Stimulated activated CD8-positive, alpha-beta memory T cell treated with anti-CD3 and anti-CD28 coated beads, Interleukin-7, amount 100 ng/mL, for 48 hours (primary cell): ENCODE measurements at regions not wholly inside any gene's neighbourhood (a gene's known extent, or its start where the extent isn't known, plus 50 kb on each side); places are given as distances from the start of the nearest gene placed in this dataset.

Experiments used
- DNase-seq, 2 donors: peaks; one replicate each; pipeline ENCODE4 v3.0.0-alpha.2; 2020; ENCODE audit warnings: low read depth in 1 of 2; ENCODE audit errors: extremely low read depth in 1 of 2

DNA sequence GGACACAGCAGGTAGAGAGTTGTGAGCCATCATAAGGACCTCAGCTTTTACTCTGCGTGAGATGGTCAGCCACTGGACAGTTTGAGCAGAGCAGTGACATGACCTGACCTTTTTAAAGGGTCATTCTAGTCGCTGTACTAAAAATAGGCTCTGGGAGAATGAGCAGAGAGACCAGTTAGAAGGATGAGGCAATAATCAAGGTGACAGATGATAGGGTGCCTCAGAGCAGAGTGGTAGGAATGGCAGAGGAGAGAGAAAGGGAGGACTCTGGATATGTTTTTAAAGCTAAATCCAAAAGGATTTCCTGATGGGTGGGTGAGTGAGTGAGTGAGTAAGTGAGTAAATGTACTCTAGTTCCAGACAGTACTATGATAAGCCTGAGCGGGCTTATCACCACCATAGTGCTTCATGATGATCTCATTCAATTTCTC lies 83.6 kb upstream of the ARHGAP5 start:
- no peak for DNase-seq

DNA sequence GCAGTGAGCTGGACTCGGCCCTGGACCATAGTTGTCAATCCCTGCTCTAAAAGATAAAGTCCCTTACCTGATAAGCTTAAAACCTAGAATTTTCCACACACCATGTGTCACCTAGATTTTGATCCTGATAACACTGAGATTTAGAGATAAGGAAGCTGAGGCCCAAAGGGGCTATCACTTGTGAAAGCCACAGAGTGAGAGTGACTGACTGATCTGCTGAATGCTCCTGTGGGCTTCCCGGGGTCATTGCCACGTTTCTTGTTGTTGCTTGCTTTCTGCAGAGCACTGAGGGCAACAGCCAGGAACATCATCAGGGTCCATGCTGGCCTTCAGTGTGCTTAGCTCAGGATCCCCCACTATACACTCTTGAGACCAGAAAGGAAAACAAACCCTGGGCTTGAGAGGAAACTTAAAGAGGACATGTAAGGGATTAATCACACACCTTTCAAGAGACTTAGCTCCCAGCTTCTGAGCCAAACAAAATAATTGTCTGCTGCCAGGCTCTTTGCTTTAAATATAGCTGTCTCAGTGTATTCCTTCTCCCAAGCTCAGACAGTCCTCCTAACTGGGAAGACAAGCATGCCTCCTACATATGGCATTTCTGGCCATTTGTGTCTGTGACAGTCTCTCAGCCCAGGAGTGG lies 82.6 kb upstream of the ARHGAP5 start:
- DNase-seq = no peak

DNA sequence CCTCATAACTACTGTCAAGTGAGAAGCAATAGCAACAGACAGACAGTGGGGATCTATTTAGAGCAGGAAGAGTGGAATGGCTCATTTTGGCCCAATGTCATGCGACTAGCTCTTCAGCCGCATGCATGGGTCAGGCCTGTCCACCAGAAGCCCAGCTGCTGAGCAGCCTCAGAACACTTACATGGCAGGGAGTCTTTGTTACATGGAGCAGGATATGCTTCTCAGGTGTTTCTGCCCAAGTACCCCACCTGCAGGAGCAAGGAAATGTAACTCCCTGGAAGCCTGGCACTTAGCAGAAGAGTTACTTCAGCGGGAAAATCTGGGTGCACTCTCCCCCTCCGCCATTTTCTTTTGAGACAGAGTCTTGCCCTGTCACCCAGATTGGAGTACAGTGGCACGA lies 73.5 kb upstream of the ARHGAP5 start:
- no peak for DNase-seq

DNA sequence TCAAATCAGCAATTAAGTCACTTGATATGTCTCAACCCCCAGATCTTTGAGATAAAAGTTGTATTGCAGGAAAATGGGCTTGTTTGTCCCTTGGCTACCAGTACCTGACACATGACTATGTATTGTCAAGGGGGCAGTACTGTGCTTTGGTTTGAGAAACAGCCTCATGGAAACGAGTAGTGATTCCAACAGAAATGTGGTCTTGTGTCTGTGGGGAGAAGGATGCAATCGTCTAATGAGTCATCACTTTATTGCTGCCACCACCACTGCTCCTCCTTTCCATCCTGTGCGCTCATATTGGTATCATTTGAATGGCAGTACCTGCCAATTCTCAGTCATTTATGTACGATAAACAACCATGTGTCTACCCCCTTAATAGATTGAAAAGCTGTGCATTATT lies 72.8 kb upstream of the ARHGAP5 start:
- DNase-seq = no peak

DNA sequence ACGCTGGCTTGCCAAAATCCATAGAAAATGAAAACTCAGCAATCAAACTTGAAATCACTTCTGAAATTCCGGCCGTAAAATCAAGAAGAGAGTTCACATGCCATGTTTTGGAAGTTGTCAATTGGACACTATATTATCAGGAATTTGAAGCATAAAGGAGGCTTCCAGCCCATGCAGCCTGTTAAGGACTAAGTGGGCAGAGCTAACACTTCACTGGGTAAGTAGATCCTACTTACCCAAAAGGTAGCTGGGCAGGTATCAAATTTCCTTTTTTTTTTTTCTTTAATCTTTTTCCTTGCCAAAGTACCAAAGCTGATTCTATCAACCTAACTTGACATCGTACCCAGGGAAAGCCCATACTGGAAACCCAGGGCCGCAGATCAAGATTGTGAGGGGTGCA lies 71.5 kb upstream of the ARHGAP5 start:
- no peak for DNase-seq

DNA sequence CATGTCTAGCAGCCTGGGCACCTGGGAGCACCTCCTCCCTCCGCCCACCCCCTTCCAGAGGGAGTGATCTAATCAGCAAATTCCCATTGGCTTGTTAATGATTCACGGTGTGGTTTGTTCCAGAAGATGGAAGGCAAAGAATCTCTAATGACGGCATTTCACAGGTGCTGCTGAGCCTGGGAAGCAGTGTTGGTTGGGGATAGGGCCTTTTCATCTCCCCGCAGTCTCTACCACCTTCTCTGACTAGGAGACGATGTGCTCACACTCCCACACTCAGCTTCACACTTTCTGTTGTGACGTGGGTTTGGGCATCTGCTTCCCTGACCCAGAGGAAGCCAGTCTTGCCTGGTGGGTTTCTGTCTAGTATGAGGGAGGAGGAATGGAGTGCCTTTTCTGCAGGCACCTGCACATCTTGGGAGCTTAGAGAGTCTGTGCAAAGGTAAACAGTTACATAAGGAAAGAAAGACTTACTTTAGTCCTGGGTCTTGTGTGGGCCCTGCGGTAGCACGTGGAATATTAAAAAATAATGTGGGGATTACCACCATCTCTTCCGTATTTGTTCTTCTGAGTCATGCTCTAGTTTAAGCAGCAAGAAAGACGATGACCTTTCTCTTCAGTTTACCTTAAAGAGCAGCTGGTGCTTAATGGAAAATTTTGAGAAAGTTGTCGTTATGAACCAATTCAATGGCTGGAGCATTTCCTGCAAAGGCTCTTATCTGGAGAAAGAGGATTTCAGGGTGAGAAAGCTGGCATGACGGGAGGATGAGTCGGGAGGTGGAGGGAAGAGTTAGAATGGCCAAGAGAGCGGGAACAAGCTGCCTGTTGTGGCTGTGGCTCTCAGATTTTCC lies 70.6 kb upstream of the ARHGAP5 start:
- no peak for DNase-seq

DNA sequence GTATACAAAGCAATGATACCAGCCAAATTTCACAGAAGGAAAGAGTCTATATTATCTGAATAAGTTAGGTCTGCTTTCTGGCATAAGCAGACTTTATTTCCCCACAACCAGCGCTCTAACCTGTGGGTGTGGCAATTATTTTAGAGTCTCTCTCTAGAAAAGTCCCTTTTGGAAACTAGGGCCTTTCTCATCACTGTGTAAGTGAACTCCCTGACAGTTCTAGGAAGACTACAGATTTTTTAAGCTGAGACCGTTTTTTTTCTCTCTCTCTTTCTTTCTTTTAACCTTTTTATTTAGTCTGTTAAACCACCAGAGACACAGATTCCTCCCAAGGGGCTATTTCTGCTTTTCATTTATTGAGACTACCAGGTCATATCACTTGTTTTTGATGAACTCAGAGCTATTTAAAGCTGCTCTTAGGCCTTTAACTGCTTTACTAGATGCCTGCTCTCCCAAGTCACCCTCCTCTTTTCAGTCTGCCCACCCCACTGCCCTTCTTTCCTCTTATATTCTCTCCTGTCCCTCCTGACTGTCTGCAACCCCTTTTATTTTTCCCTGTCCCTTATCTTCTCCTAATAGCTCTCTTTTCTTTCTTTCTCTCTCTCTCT lies 69.2 kb upstream of the ARHGAP5 start:
- no peak for DNase-seq

DNA sequence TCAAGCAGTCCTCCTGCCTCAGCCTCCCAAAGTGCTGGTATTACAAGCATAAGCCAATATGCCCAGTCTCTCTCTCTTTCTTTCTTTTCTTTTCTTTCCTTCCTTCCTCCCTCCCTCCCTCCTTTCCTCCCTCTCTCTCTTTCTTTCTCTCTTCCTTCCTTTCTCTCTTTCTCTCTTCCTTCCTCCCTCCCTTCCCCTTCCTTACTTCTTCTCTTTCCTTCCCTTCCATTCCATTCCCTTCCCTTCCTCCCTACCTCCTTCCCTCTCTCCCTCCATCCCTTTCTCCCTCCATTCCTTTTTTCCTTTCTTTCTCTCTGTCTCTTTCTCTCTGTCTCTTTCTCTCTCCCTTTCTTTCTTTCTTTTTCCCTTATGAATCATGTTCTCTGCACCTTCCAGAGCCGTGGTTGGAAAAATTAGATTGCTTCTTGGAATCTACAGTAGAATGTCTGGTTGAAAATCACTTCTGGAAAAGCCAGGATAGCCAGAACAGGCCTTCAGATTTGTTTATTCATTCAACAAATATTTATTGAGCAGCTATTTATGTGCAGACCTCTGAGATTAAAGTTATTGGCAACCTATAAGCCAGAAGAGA lies 68.4 kb upstream of the ARHGAP5 start:
- DNase-seq = no peak

DNA sequence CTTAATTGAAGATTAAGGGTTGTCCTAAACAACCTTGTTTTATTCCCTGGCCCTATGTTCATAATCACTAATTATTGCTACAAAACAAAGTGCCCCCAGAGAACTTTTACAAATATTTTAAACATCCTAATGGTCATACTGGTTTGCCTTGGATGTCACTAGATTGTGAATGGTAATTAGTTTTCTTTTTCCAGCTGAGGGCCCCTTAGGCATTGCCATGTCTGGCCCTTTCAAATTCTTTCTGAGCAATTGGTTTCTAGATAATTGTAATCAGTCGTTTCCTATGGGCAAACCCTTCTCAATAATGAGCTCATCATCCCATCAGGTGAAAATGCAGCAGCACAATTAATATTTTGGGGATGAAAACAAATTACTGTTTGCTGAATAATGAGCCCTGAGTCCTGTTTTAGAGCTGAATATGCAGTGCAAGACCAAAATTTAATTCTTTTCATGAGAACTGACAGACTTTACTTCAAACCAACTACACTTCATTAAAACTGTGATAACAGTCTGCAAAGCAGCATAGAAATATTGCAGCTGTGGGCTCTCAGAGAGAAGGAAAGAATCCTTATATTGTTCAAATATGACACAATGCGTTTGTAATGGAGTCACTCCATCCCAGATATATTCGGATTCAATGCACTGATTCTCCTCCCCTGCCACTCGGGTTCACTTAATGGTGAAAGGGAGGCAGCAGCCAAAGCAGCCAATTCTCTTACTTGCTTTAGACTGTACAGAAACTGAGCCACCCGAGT lies 67.7 kb upstream of the ARHGAP5 start:
- no peak for DNase-seq

DNA sequence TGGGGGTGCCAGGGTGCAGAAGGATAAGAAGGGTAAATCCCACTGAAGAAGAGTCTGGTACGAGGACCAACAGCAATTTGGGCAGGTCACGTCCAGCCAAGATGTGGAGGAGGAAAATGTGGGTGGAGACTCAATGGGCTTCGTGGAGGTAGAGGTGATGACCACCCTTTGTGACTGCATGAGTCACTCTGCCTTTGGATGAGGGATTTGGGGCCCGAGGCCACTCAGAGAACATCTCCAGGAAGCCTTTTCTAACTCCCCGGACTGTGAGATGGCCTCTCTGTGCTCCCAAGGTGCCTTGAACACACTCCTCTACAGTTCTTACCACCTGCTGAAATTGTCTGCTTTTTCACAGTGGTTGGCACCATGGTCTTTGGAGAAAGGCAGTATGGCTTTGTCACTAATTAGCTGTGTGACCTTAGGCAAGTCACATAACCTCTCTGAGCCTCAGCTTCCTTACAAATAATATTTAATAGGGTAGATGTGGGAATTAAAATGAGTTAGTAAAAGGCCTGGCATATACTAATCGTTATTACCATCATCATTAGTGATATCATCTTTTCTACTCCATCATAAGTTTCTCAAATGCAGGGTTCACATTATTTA lies 67.0 kb upstream of the ARHGAP5 start:
- DNase-seq = no peak

DNA sequence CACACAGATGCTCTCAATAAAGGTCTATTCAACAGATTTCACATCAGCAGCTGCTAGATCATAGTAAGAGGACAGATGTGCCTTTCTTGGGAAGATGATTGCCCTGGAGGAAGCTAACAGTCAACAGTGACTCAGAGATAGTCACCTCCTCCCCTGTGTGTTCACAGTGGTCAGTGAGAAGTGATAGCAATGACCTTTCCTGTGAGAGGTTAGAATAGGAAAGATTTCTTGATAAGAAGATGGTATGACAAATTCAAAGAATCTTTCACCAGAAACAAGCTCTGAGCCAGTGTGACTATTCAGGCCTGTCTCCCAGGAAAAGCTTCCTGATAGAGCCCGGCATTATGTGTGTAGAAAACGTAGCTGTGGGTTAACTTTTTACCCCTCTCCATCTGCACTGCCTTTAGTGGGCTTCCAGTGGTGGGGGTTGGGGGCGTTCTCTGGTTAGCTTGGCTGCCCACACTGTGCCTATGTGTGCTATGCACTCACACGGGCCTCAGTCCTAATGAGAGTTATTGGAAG lies 66.4 kb upstream of the ARHGAP5 start:
- DNase-seq = no peak

DNA sequence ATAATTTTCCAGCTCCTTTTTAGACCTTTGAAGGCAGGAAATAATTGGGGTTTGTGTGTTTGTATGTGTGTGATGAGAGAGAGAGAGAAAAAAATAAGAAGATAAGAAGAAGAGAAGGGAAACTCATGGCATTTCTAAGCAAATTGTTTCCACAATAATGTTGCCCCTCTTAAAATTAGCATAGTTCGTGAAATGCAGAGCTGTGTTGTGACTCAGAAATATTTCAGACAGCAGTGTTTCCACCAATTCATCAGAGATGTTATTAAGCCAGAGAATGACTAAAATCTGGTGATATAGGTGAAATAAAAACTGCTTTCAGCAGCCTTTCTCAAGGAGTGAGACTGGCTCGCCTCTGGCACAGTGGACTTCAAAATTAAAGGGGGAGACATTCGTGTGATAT lies 65.9 kb upstream of the ARHGAP5 start:
- DNase-seq = no peak

DNA sequence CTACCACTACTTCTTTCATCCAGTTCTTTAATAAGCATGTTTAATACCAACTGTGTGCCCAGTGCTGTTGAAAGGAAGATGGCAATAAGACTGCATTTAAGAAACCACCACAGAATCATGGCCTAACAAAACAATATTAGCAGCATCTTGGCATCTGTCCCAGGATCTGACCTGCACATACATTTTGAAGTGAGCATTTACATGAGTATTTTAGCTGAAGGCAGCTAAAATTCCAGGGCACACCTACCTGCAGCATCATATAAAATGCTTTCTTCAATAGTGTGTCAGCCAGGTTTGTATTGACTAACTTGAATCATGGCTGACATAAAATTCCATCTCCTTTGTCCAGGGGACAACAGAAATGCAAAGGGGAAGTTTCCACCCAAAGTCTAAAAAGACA lies 65.0 kb upstream of the ARHGAP5 start:
- no peak for DNase-seq

DNA sequence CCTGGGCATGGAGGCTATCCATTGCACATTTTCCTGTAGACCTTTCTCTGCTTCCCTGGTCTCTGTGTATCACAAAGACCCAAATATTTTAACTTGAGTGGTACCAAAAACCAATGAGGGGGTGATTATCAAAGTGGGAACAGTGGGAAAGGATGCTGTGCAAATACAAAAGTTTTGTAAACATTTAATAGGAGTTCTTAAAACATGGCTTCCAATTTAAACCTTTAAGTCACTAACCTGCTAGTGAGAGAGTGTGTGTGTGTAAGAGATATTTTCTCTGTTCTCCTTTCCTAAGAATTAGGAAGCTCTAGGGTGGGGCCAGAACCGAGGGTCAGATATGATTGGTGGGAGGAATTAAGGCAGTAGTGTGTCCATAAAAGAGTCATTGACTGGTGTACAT lies 64.5 kb upstream of the ARHGAP5 start:
- DNase-seq = no peak

DNA sequence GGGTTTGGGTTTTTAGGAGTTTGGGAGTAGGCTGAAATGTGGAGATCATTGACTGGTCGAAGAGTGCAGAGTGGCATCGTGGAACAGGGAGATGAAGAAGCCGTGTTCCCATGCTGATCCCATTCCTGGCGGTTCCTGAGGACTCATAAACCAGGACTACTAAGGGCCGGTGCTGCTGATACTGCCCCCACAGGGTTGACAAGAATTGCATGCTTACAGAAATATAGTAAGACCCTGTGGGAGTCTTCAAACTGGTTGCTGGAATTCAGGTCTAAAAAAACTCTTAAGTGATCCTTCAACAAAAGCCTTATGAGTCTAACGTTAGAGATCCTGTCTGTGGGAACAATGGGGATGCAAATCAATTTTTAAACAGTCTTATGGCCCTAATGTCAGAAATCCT lies 64.0 kb upstream of the ARHGAP5 start:
- no peak for DNase-seq

DNA sequence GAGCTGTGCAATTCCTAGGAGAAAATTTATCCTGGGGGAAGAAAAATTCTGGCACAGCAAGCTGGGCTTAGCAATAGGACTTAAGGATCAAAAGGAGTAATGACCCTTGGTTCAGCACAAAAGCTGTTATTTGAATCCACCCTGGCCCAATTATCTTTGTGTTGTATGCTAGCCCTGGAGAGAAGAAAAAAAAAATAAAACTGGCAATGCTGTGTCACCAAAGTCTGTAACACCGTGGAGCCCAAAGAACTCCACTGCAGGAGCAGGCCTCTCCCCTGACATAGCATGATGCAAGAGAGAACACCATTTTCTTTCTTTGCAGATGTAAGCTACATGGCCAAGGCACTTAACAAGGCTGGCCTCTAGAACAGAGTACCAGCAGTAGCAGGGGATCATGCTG lies 63.0 kb upstream of the ARHGAP5 start:
- no peak for DNase-seq

DNA sequence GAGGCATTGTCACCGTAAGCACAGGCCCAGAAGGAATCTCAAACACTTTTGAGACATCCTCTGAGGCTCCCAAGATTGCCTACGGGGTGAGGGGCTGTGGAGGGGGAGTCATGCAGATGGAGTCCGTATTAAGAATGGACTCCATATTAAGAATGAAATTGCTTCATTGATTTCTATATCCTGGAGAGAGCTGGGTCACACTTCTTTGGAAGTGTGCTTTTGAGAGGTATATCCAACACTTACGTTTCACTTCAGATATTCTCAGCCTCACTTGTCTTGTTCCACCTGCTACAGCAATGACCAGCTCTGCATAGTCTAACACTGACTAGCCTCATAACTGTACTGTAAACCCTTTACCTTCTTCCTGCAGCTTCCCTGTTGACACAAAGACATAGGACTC lies 62.6 kb upstream of the ARHGAP5 start:
- DNase-seq = no peak

DNA sequence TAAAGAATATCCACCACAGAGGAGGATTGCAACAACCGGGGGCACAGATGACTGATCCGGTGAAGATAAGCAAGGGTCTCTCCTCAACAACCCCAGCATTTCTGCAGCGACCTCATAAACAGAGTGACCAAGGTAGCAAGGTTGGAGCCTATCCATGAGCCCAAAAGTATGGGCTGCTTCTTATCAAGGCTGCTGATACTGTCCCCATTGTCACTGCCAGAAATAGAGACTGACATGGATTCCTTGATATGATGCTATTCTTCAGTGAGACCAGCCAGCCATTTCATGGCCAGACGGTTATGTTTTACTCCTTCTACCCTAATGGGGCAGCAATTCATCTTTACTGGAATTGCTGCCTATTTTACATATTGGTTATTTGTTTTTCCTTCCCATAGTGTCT lies 61.9 kb upstream of the ARHGAP5 start:
- DNase-seq = no peak

DNA sequence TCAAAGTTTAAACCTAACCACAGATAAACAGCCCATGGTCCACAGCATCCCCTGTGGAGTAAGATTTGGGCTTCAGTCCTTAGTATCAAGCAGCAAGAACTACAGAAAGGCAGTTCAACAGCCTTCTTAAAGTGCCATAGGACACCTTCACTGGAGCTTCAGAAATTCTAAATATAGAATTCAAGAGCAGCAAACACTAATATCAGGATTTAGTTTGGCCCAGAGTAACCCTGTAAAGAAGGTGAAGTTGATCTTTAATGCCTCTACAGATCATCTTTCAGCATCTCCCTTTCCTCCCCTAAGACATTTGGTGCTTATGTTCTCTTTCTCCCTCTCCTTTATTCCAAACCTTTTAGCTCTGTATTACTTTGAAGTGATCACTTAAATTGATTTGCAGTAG lies 59.5 kb upstream of the ARHGAP5 start:
- DNase-seq = no peak

DNA sequence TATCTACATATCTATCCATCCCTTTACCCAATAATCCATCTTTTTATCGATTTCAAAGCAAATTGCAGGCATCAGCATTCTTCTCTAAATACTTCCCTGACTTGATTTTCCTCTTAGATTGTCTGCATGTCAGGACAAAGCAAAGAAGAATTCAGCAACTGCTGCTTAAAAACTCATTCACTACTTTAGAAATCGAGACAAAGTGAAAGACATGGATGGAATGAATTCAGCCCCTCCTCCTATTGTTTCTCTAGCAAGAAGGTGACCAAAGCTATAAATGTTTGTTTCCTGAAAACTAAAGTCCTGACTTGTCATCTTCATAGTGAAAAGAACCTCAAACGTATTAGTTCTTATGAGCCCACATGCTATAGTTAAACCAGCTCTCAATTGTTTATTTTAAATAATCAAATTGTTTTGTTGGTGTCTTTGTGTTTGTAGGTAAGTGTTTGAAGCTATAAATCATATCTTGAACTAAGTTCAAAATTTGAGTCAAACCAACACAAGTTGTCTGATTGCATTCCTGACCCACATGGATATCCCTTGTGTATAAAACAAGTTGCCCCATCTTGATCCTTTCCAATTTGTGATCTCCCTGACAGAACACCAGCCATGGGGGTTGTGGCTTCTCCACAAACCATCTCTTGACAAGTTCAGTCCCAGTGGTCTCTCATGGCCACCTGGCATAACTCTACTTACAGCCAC lies 58.6 kb upstream of the ARHGAP5 start:
- DNase-seq = no peak
